Endothelial cell of umbilical vein (primary cell): ENCODE measurements at regions not wholly inside any gene's neighbourhood (a gene's known extent, or its start where the extent isn't known, plus 50 kb on each side); places are given as distances from the start of the nearest gene placed in this dataset.

Experiments used
- BruUV-seq: library from RNA; stranded (reverse); fragments of 400-500 nt; replicated peaks from 2 replicates; lab custom pipeline; 2021; lab: Mats Ljungman, UMichigan
- CTCF ChIA-PET: fragments of 300-600, 350-600 bp; sonication (Branson Sonifier 250); formaldehyde crosslinking; loops from one replicate; lab custom pipeline; 2021; ENCODE audit warnings: antibody characterized with exemption, inconsistent platforms; lab: Charles Lee
- POLR2A ChIA-PET: fragments of 300-600, 350-600 bp; sonication (Branson Sonifier 250); formaldehyde crosslinking; loops from one replicate; lab custom pipeline; 2021; ENCODE audit warnings: antibody characterized with exemption, inconsistent platforms; lab: Charles Lee
- DNase-seq: peaks from one replicate; pipeline ENCODE4 v3.0.0-alpha.2; 2011; ENCODE audit warnings: low read depth, low spot score
- FAIRE-seq: peaks from 2 replicates; lab custom pipeline; 2011; peaks lifted over from hg19 to GRCh38; lab: Jason Lieb, UNC
- H2AFZ ChIP-seq: 2 replicates; pipeline ENCODE4 v1.6.0; 2012; ENCODE audit warnings: low read depth, low read length, control low read depth, inconsistent platforms
- H3K27ac ChIP-seq: 2 replicates; pipeline ENCODE4 v1.5.1; 2011; ENCODE audit warnings: low read depth, mild to moderate bottlenecking, control low read depth, low read length, moderate library complexity; ENCODE audit not compliant: insufficient read depth
- H3K27me3 ChIP-seq, 2 experiments: 2 replicates each; pipeline versions ENCODE4 v1.6.0 to v1.6.1; 2011; ENCODE audit warnings: low read length in 2 of 2, mixed read lengths in 1 of 2; ENCODE audit not compliant: control insufficient read depth in 2 of 2, insufficient read depth in 2 of 2
- H3K36me3 ChIP-seq, 2 experiments: 2 replicates in 1 of 2; 3 replicates in 1 of 2; pipeline ENCODE4 v1.5.1; 2011; ENCODE audit warnings: low read length in 2 of 2, mild to moderate bottlenecking in 1 of 2, moderate library complexity in 1 of 2; ENCODE audit not compliant: control insufficient read depth in 2 of 2, insufficient read depth in 2 of 2; ENCODE audit errors: extremely low read depth in 1 of 2
- H3K4me1 ChIP-seq: 3 replicates; pipeline ENCODE4 v1.5.1; 2011; ENCODE audit warnings: mild to moderate bottlenecking, low read length; ENCODE audit not compliant: control insufficient read depth, insufficient read depth; ENCODE audit errors: extremely low read depth
- H3K4me2 ChIP-seq: 2 replicates; pipeline ENCODE4 v1.6.1; 2011; ENCODE audit warnings: low read length, control low read depth, mixed read lengths; ENCODE audit not compliant: insufficient read depth
- H3K4me3 ChIP-seq, 3 experiments: fragments of 200-600 bp in 1 of 3; sonication (generic), shearing (Covaris generic) in 1 of 3; replicated peaks in 1 of 3; 2 replicates each; pipeline ENCODE4 v1.5.1; 2011 to 2016; ENCODE audit warnings: control low read depth in 3 of 3, low read length in 3 of 3, mild to moderate bottlenecking in 2 of 3, inconsistent platforms in 1 of 3, low read depth in 1 of 3, moderate library complexity in 1 of 3; ENCODE audit not compliant: insufficient read depth in 1 of 3
- H3K79me2 ChIP-seq: 2 replicates; pipeline ENCODE4 v1.6.0; 2012; ENCODE audit warnings: low read length, inconsistent platforms; ENCODE audit not compliant: control insufficient read depth, insufficient read depth
- H3K9ac ChIP-seq: replicated peaks from 2 replicates; pipeline ENCODE3; 2011; ENCODE audit warnings: low read length, control low read depth; ENCODE audit not compliant: insufficient read depth; ENCODE audit errors: extremely low read depth
- H3K9me1 ChIP-seq: replicated peaks from 3 replicates; pipeline ENCODE4 v1.6.0; 2011; ENCODE audit warnings: mild to moderate bottlenecking, low read length; ENCODE audit not compliant: control insufficient read depth, insufficient read depth; ENCODE audit errors: extremely low read depth
- H3K9me3 ChIP-seq: replicated peaks from 2 replicates; pipeline ENCODE4 v1.5.1; 2012; ENCODE audit warnings: low read length, inconsistent platforms; ENCODE audit not compliant: control insufficient read depth, insufficient read depth
- H4K20me1 ChIP-seq: replicated peaks from 2 replicates; pipeline ENCODE3; 2011; ENCODE audit warnings: mild to moderate bottlenecking, low read length; ENCODE audit not compliant: control insufficient read depth, insufficient read depth; ENCODE audit errors: extremely low read depth
- EZH2 ChIP-seq: IDR thresholded peaks from 2 replicates; pipeline ENCODE4 v1.6.1; 2012; ENCODE audit warnings: borderline replicate concordance, low read depth, mild to moderate bottlenecking, moderate library complexity, low read length, inconsistent platforms; ENCODE audit not compliant: severe bottlenecking
- FOS ChIP-seq: IDR thresholded peaks from 2 replicates; pipeline ENCODE4 v1.6.1; 2011; ENCODE audit warnings: mild to moderate bottlenecking, low read length, moderate library complexity, borderline replicate concordance; ENCODE audit not compliant: insufficient read depth
- GATA2 ChIP-seq: IDR thresholded peaks from 2 replicates; pipeline ENCODE4 v1.7.0; 2011; ENCODE audit warnings: low read depth, mild to moderate bottlenecking, moderate library complexity, mixed read lengths, low read length; ENCODE audit not compliant: insufficient read length, insufficient read depth
- JUN ChIP-seq: IDR thresholded peaks from 2 replicates; pipeline ENCODE4 v1.6.1; 2011; ENCODE audit warnings: borderline replicate concordance, low read depth; ENCODE audit not compliant: insufficient read length, insufficient read depth
- MYC ChIP-seq: IDR thresholded peaks from one replicate; pipeline ENCODE4 v1.6.1; 2011; ENCODE audit warnings: mild to moderate bottlenecking, low read depth, low read length
- POLR2A ChIP-seq: IDR thresholded peaks from 2 replicates; pipeline ENCODE4 v1.6.1; 2012; ENCODE audit warnings: low read depth, mild to moderate bottlenecking, control low read depth, low read length
- POLR2AphosphoS5 ChIP-seq: IDR thresholded peaks from 2 replicates; pipeline ENCODE4 v1.6.1; 2012; ENCODE audit warnings: low read depth, mild to moderate bottlenecking, control low read depth, low read length, moderate library complexity; ENCODE audit not compliant: insufficient read depth
- dilution Hi-C: fragments of 300-500 bp; cut with MboI; formaldehyde crosslinking; loops from one replicate; pipeline ENCODE4 v1.15.0; 2019; ENCODE audit warnings: low sequenced_read_pairs; ENCODE audit not compliant: extremely low pct_ligation_motif_present
- intact Hi-C: fragments of 100-400 bp; cut with micrococcal nuclease; formaldehyde crosslinking; loops from one replicate; pipeline ENCODE4 v1.10.0; 2022
- TF ChIP-seq, protein P1 (sequence below), 2 donors: IDR thresholded peaks; 1 replicate in 1 of 2; 2 replicates in 1 of 2; pipeline ENCODE4 v1.5.1; 2011; ENCODE audit warnings: low read length in 2 of 2, mild to moderate bottlenecking in 2 of 2, moderate library complexity in 2 of 2, control low read depth in 1 of 2, inconsistent platforms in 1 of 2, low read depth in 1 of 2; ENCODE audit not compliant: insufficient read depth in 1 of 2; ENCODE audit errors: extremely low read depth in 1 of 2
- TF ChIP-seq, protein P2 (sequence below): IDR thresholded peaks from 2 replicates; pipeline ENCODE4 v1.6.1; 2011; ENCODE audit not compliant: insufficient read depth, insufficient read length

DNA sequence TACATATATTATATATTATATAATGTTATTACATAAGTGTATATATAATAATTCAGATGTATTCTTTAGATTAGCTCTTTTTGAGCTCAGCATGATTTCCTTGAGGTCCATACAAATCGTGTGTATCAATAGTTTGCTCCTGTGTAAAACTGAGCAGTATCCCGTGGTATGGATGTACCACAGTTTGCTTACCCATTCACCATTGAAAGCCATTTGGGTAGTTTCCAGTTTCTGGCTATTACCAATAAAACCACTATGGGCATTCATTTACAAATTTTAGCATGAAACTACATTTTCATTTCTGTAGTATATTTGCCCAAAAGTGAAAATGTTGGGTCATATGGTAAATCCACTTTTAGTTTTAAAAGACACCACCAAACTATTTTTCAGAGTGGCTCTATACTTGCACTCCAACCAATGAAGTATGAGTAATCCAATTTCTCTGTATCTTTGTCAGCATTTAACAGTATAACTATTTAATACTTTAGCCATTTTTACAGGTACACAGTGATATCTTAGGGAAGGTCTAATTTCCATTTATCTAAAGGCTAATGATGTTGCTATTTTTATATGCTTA is 1361.4 kb upstream of the GBE1 start:
- FAIRE-seq (no peak), DNase-seq (no peak)

More for the DNA sequence above, 1361.4 kb upstream of the GBE1 start:
- no peaks in the 10 kb centered on the region for H3K79me2 ChIP-seq
- no peaks in the 10 kb centered on the region for H3K9me3 ChIP-seq
- no peak overlapping the region for H3K9ac ChIP-seq
- no peak overlapping the region for H3K4me2 ChIP-seq
- intact Hi-C loops, result no loop called here
- no peak overlapping the region for H3K4me3 ChIP-seq
- ChIA-PET CTCF (no interaction called here), POLR2A (no interaction called here)
- no peaks in the 10 kb centered on the region for H3K36me3 ChIP-seq
- H3K27me3 ChIP-seq, result no peaks in the 10 kb centered on the region
- no peak overlapping the region for H2AFZ ChIP-seq
- H3K27ac ChIP-seq, result no peak overlapping the region
- dilution Hi-C loops, result no loop called here
- H4K20me1 ChIP-seq, result no peaks in the 10 kb centered on the region
- BruUV-seq, result no TSS peak
- no peak for TF ChIP-seq FOS
- no peak for TF ChIP-seq GATA2
- TF ChIP-seq JUN, result no peak
- TF ChIP-seq POLR2AphosphoS5, result no peak
- TF ChIP-seq, protein P1, sequence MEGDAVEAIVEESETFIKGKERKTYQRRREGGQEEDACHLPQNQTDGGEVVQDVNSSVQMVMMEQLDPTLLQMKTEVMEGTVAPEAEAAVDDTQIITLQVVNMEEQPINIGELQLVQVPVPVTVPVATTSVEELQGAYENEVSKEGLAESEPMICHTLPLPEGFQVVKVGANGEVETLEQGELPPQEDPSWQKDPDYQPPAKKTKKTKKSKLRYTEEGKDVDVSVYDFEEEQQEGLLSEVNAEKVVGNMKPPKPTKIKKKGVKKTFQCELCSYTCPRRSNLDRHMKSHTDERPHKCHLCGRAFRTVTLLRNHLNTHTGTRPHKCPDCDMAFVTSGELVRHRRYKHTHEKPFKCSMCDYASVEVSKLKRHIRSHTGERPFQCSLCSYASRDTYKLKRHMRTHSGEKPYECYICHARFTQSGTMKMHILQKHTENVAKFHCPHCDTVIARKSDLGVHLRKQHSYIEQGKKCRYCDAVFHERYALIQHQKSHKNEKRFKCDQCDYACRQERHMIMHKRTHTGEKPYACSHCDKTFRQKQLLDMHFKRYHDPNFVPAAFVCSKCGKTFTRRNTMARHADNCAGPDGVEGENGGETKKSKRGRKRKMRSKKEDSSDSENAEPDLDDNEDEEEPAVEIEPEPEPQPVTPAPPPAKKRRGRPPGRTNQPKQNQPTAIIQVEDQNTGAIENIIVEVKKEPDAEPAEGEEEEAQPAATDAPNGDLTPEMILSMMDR (IDR thresholded peaks at IDR 0.05; ENCODE audit: extremely low read depth in 1 of 2, insufficient read depth in 1 of 2, low read depth in 1 of 2, low read length in 2 of 2), result no peak
- no peak for TF ChIP-seq POLR2A
- no peak for TF ChIP-seq MYC
- no peak for TF ChIP-seq EZH2
- TF ChIP-seq, protein P2, sequence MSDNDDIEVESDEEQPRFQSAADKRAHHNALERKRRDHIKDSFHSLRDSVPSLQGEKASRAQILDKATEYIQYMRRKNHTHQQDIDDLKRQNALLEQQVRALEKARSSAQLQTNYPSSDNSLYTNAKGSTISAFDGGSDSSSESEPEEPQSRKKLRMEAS, result no peak
- H3K9me1 ChIP-seq, result no peaks in the 10 kb centered on the region
- H3K4me1 ChIP-seq, result no peaks in the 10 kb centered on the region
